HL-60 (cell line): ENCODE measurements at regions not wholly inside any gene's neighbourhood (a gene's known extent, or its start where the extent isn't known, plus 50 kb on each side); places are given as distances from the start of the nearest gene placed in this dataset.

ENCODE experiments used
- DNase-seq, 2 experiments: peaks; one replicate each; pipeline ENCODE4 v3.0.0-alpha.2; 2010 to 2020; ENCODE audit warnings: low read depth in 1 of 2, low spot score in 1 of 2
- H3K27ac ChIP-seq: fragments of 250-450 bp; sonication (Bioruptor Pico); replicated peaks from 2 replicates; pipeline ENCODE4 v1.5.1; 2020; ENCODE audit warnings: mild to moderate bottlenecking, moderate library complexity
- H3K27me3 ChIP-seq: fragments of 250-450 bp; sonication (Bioruptor Pico); 2 replicates; pipeline ENCODE4 v1.5.1; 2021; ENCODE audit warnings: mild to moderate bottlenecking, moderate library complexity; ENCODE audit not compliant: insufficient read depth, poor library complexity, severe bottlenecking
- H3K4me3 ChIP-seq: replicated peaks from 2 replicates; pipeline ENCODE4 v1.5.1; 2011; ENCODE audit warnings: mild to moderate bottlenecking, control low read depth, low read length; ENCODE audit not compliant: insufficient read depth
- CTCF ChIP-seq: IDR thresholded peaks from one replicate; pipeline ENCODE4 v1.5.1; 2011; ENCODE audit warnings: low read length, control low read depth, inconsistent platforms; ENCODE audit not compliant: insufficient read depth
- GABPA ChIP-seq: IDR thresholded peaks from 2 replicates; pipeline ENCODE4 v1.6.1; 2012; ENCODE audit warnings: low read depth
- POLR2AphosphoS5 ChIP-seq: IDR thresholded peaks from 2 replicates; pipeline ENCODE4 v1.6.1; 2012; ENCODE audit warnings: low read depth
- REST ChIP-seq: IDR thresholded peaks from 2 replicates; pipeline ENCODE4 v1.6.1; 2012; ENCODE audit warnings: low read depth; ENCODE audit not compliant: insufficient replicate concordance
- SPI1 ChIP-seq: IDR thresholded peaks from 2 replicates; pipeline ENCODE4 v1.6.1; 2012; ENCODE audit warnings: low read depth, mild to moderate bottlenecking, borderline replicate concordance

- no peaks in the 10 kb centered on the region for H3K27me3 ChIP-seq
- no peak overlapping the region for H3K27ac ChIP-seq
- no peak overlapping the region for H3K4me3 ChIP-seq
- no peak for TF ChIP-seq GABPA
- TF ChIP-seq POLR2AphosphoS5: no peak
- no peak for TF ChIP-seq CTCF
- no peak for TF ChIP-seq SPI1
- TF ChIP-seq REST: no peak
- DNase-seq: no peak
Measured at GRCh38 chr1:101452825-101453224, 216.0 kb downstream of the S1PR1 start.

- Histone ChIP-seq H3K27me3 (no peaks in the 10 kb centered on the region), H3K4me3 (no peak overlapping the region), H3K27ac (no peak overlapping the region)
- TF ChIP-seq CTCF (no peak), SPI1 (no peak)
- no peak for DNase-seq
Measured at GRCh38 chr1:101453844-101454243, 217.0 kb downstream of the S1PR1 start.

- Histone ChIP-seq H3K27ac (no peak overlapping the region), H3K27me3 (no peaks in the 10 kb centered on the region), H3K4me3 (no peak overlapping the region)
- DNase-seq: no peak
- no peak for TF ChIP-seq POLR2AphosphoS5
Measured at GRCh38 chr1:101455166-101455565, 218.3 kb downstream of the S1PR1 start.

GRCh38 chr1:101460739-101461138, 223.9 kb downstream of the S1PR1 start:
- Histone ChIP-seq H3K27ac (no peak overlapping the region), H3K27me3 (peaks cover 3% of the 10 kb centered on the region), H3K4me3 (no peak overlapping the region)
- DNase-seq: no peak
- TF ChIP-seq SPI1 (no peak), POLR2AphosphoS5 (no peak), CTCF (no peak), REST (no peak), GABPA (no peak)
